Mucosa of descending colon (tissue), 3 donors: ENCODE measurements at regions not wholly inside any gene's neighbourhood (a gene's known extent, or its start where the extent isn't known, plus 50 kb on each side); places are given as distances from the start of the nearest gene placed in this dataset.
"Not testable (repeated sequence)": the region's sequence is repeated elsewhere in the genome, so short reads cannot be mapped to it uniquely, and the experiment has no call there.

Source experiments
- ATAC-seq: fragments of 200-7000 bp; cut with Tn5 transposase; one replicate; pipeline ENCODE4 v1.9.1; 2020; ENCODE audit warnings: mild to moderate bottlenecking, moderate library complexity
- DNase-seq, 3 donors: peaks; one replicate each; pipeline ENCODE4 v3.0.0-alpha.2; 2020
- H3K36me3 ChIP-seq: fragments of 200-600 bp; one replicate; pipeline ENCODE4 v1.8.0; 2021; ENCODE audit warnings: low read depth, mild to moderate bottlenecking
- H3K4me1 ChIP-seq: fragments of 200-600 bp; one replicate; pipeline ENCODE4 v1.8.0; 2021; ENCODE audit warnings: low read depth, mild to moderate bottlenecking
- H3K4me3 ChIP-seq: fragments of 200-600 bp; one replicate; pipeline ENCODE4 v1.8.0; 2021; ENCODE audit warnings: mild to moderate bottlenecking
- H3K9me3 ChIP-seq: fragments of 200-600 bp; one replicate; pipeline ENCODE4 v1.8.0; 2021; ENCODE audit warnings: mild to moderate bottlenecking
- intact Hi-C, 2 donors: fragments of 100-400 bp; cut with DNase I in 1 of 2; cut with micrococcal nuclease in 1 of 2; formaldehyde crosslinking; loops; one replicate each; pipeline versions ENCODE4 v1.11.0 to v1.11.1; 2022; cut with DNase I, micrococcal nuclease
- TF ChIP-seq, protein P1 (sequence below): fragments of 200-600 bp; IDR thresholded peaks from one replicate; pipeline ENCODE4 v1.8.0; 2022; ENCODE audit warnings: antibody characterized with exemption, mild to moderate bottlenecking
- donor health status: DM: no; HTN: no; CAD: no; lungs with moderate emphysema.
- donor health status: DM: no; HTN: no; CAD: no.
- donor health status: DM: no; HTN: yes; CAD: no.

DNA sequence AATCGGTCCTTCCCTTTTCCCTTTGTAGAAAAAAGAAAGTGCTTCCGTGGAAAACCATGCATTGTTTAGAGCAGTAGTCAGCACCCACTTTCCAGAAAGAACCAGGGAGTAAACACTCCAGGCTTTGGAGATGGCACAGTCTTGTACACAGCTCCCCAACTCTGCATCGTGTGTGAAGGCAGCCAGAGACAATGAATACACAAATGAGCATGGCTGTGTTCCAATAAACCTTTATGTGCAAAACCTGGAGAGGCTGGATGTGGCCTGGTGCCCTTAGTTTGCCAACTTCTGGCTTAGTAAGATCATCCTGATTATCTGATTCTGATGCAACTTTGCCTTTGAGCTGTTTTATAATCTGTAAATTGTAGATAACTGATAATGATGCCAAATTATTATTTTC lies 463.4 kb upstream of the TMEM132C start:
- H3K36me3 ChIP-seq: no peaks in the 10 kb centered on the region
- TF ChIP-seq, protein P1, sequence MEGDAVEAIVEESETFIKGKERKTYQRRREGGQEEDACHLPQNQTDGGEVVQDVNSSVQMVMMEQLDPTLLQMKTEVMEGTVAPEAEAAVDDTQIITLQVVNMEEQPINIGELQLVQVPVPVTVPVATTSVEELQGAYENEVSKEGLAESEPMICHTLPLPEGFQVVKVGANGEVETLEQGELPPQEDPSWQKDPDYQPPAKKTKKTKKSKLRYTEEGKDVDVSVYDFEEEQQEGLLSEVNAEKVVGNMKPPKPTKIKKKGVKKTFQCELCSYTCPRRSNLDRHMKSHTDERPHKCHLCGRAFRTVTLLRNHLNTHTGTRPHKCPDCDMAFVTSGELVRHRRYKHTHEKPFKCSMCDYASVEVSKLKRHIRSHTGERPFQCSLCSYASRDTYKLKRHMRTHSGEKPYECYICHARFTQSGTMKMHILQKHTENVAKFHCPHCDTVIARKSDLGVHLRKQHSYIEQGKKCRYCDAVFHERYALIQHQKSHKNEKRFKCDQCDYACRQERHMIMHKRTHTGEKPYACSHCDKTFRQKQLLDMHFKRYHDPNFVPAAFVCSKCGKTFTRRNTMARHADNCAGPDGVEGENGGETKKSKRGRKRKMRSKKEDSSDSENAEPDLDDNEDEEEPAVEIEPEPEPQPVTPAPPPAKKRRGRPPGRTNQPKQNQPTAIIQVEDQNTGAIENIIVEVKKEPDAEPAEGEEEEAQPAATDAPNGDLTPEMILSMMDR: no peak
- H3K4me3 ChIP-seq: no peak overlapping the region
- no peaks in the 10 kb centered on the region for H3K4me1 ChIP-seq
- DNase-seq (no peak), ATAC-seq (no peak)
- intact Hi-C loops: no loop called here
- H3K9me3 ChIP-seq: no peaks in the 10 kb centered on the region

DNA sequence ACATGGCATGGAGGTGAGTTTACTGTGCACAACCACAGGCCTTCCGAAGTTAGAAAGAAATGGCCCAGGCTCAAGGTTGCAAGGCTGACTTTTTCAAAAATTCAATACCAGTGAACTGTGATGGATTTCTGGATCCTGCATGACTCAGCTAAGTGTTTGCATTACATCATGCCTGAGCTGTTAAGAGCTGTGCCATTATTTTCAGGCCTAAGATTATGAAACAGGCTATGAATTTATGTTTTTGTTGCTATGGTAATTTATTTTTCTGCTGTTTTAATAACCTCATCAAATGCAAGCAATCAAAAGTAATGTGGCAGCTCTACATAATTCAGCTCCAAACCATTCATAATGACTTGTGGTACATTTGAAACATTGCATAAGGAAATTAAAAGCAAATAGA lies 457.7 kb upstream of the TMEM132C start:
- DNase-seq (no peak), ATAC-seq (peak; percentile 44)
- H3K9me3 ChIP-seq: no peaks in the 10 kb centered on the region
- intact Hi-C loops: no loop called here
- no peaks in the 10 kb centered on the region for H3K36me3 ChIP-seq
- TF ChIP-seq, protein P1: no peak
- H3K4me1 ChIP-seq: no peaks in the 10 kb centered on the region
- no peak overlapping the region for H3K4me3 ChIP-seq

DNA sequence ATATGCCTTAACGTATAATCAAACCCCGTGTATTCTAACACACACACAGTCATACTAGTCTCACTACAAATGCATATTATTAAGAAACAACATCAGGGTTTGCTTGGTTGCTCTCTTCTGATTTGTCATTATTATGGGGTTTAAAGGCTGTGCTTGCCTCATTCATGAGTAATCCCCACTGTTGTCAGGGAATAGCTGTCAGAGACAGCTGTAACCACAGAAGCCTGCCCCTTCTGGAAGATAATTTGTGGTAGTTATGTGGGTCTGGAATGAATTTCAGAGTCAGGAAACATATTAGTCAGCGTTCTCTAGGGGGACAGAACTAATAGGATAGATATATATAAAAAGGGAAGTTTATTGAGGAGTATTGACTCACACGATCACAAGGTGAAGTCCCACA lies 456.9 kb upstream of the TMEM132C start:
- no peaks in the 10 kb centered on the region for H3K9me3 ChIP-seq
- H3K4me3 ChIP-seq: no peak overlapping the region
- H3K36me3 ChIP-seq: no peaks in the 10 kb centered on the region
- ATAC-seq: peak; percentile 55
- TF ChIP-seq, protein P1: no peak
- intact Hi-C loops: no loop called here
- DNase-seq: peak in 1 of 3 donors; percentile 4
- no peaks in the 10 kb centered on the region for H3K4me1 ChIP-seq

DNA sequence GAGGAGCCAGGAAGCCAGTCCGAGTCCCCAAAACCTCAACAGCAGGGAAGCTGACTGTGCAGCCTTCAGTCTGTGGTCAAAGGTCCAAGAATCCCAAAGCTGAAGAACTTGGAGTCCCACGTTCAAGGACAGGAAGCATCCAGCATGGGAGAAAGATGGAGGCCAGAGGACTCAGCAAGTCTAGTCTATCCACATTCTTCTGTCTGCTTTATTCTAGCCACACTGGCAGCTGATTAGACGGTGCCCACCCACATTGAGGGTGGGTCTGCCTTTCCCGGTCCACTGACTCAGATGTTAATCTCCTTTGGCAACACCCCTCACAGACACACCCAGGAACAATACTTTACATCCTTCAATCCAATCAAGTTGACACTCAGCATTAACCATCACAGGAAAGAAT lies 456.5 kb upstream of the TMEM132C start:
- H3K36me3 ChIP-seq, H3K4me3 ChIP-seq, H3K9me3 ChIP-seq, DNase-seq, H3K4me1 ChIP-seq, intact Hi-C loops, ATAC-seq: not testable (repeated sequence)

DNA sequence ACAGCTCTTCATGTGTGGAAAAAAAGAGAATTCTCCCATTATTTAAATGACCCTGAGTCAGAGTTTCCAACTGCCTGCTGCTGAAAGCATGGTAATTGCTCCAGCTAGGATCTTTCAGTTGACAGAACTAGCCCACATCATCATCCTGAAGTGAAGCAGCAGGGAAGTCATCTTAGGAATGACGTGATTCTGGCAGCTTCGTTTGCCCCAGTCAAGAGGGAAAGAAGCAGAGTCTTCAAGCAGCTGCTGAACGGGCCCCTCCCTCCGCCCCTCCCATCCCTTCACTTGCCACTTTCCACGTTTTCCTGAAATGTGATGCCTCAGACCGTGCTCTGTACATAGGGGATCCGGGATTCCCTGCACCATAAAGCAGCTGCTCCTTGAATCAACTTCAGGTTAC lies 455.0 kb upstream of the TMEM132C start:
- Histone ChIP-seq H3K9me3 (no peaks in the 10 kb centered on the region), H3K36me3 (no peaks in the 10 kb centered on the region), H3K4me3 (no peak overlapping the region), H3K4me1 (no peaks in the 10 kb centered on the region)
- TF ChIP-seq, protein P1: no peak
- intact Hi-C loops: no loop called here
- DNase-seq (peak in 1 of 3 donors; percentile 11), ATAC-seq (peak; percentile 46)

DNA sequence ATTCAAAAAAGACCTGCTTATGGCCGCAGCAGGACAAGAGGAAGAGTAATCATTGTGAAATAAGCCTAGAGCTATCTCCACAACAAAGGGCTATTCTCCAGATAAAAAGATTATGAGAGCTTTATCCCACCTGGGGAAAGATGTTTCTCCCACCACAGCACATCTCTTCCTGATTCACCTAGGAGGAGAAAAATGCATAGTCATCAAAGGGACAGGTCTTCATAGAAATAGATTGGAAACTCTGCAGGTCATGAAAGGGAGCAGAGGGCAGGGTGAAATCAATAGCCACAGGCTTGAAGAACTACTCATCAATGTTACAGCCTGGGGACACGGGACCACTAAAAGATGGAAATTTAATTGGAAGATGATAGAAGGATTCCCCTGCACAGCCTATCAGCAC lies 453.8 kb upstream of the TMEM132C start:
- ATAC-seq (no peak), DNase-seq (no peak)
- intact Hi-C loops: no loop called here
- H3K4me3 ChIP-seq: no peak overlapping the region
- no peaks in the 10 kb centered on the region for H3K9me3 ChIP-seq
- no peaks in the 10 kb centered on the region for H3K36me3 ChIP-seq
- TF ChIP-seq, protein P1: no peak
- H3K4me1 ChIP-seq: no peaks in the 10 kb centered on the region
